Mesodermal cell (in vitro differentiated cells): ENCODE measurements at regions not wholly inside any gene's neighbourhood (a gene's known extent, or its start where the extent isn't known, plus 50 kb on each side); places are given as distances from the start of the nearest gene placed in this dataset.
A peak's percentile ranks its signal among the peaks of the same experiment; 100 is the strongest.

Source experiments
- H3K27ac ChIP-seq: 2 replicates; pipeline ENCODE4 v1.7.0; 2013; ENCODE audit warnings: mild to moderate bottlenecking, low read depth, low read length, moderate library complexity; ENCODE audit not compliant: severe bottlenecking
- H3K36me3 ChIP-seq: 2 replicates; pipeline ENCODE4 v1.7.1; 2013; ENCODE audit warnings: mild to moderate bottlenecking, low read length, moderate library complexity; ENCODE audit not compliant: control insufficient read depth, insufficient read depth
- H3K4me1 ChIP-seq: one replicate; pipeline ENCODE4 v1.7.1; 2013; ENCODE audit warnings: mild to moderate bottlenecking, low read length; ENCODE audit not compliant: insufficient read depth, control insufficient read depth, poor library complexity, severe bottlenecking
- H3K4me3 ChIP-seq: 2 replicates; pipeline ENCODE4 v1.7.0; 2013; ENCODE audit warnings: low read length, control low read depth, mild to moderate bottlenecking; ENCODE audit not compliant: insufficient read depth, poor library complexity, severe bottlenecking; ENCODE audit errors: extremely low read depth
- H3K9me3 ChIP-seq: 2 replicates; pipeline ENCODE4 v1.7.1; 2013; ENCODE audit warnings: mild to moderate bottlenecking, low read length, moderate library complexity; ENCODE audit not compliant: control insufficient read depth
- WGBS, 2 experiments: methylation state at CpG; one replicate each; pipeline ENCODE4 v1.1.5; 2013; ENCODE audit warnings: missing lambda C conversion rate in 2 of 2; ENCODE audit not compliant: insufficient coverage in 2 of 2; 5-methylcytosine and 5-hydroxymethylcytosine counted together

DNA sequence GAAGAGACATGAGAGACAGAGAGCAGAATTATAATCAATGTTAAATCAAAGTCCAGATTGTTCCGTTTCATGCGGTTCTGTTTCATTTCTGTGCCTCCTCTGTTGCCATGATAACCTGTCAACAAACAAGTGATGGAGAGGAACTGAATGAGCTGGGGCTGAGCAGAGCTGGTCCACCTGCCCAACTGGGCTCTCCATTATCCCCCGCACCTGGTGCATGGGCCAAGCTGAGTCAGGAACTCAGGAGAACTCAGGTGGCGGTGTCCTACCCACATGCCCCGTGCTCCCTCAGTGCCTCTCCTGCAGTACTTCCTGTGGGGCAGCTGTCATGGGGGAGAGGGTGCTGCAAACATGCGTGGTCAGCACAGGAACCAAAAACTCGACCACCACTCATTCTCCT, 178.8 kb downstream of the TTC32 start:
- Histone ChIP-seq H3K4me1 (no peaks in the 10 kb centered on the region), H3K4me3 (no peak overlapping the region), H3K27ac (no peak overlapping the region), H3K36me3 (no peaks in the 10 kb centered on the region), H3K9me3 (no peaks in the 10 kb centered on the region)
- 98% methylated on average over 4 of the region's 7 CpGs; no CpG with 5 or more reads in 1 of the 2 experiments for WGBS, 2 experiments

DNA sequence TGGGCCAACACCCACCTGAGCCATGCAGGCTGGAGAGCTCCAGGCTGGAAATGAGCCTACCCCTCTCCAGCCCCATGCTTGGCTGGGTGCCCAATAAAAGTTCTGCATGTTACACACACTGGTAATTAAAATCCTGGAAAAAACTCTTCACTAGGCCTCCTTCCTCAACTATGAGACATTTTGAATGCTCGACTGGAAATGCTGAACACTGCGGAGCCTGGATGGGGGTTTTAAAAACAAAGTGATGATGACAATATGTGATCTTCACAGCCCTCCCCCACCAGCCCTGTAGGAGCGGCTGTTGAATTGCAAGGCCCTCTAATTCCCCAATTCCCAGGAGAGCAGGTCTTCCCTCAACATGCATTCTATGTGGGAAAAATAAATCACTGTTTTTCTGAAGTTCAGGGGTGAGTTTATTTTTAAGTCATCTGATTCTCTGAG, 179.2 kb downstream of the TTC32 start:
- Histone ChIP-seq H3K36me3 (no peaks in the 10 kb centered on the region), H3K9me3 (no peaks in the 10 kb centered on the region)
- 100% methylated on average over 1 of the region's 3 CpGs; no CpG with 5 or more reads in 1 of the 2 experiments for WGBS, 2 experiments

DNA sequence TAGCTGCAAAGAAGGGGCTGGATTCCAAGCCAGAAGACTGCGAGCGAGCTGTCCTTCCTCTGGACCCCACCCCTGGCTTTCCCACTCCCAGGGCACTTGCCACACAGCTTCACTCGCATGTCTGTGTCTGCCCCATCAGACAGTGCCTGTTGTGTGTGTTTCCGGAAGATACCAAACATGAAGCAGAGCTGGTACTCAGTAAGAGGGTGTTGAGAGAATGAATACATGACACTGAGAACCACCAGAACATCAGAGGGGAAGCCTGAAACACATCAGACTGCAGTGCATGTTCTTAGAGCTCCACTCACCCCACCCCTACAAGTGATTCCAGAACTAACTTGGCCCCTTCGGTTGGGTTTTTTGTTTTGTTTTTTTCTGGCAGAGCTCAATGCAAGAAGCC, 181.5 kb downstream of the TTC32 start:
- Histone ChIP-seq H3K4me1 (no peaks in the 10 kb centered on the region), H3K36me3 (no peaks in the 10 kb centered on the region), H3K9me3 (no peaks in the 10 kb centered on the region), H3K27ac (no peak overlapping the region), H3K4me3 (no peak overlapping the region)
- 93 to 94% methylated on average over 2 to 3 of the region's 5 CpGs for WGBS, 2 experiments

More for the DNA sequence above, 179.2 kb downstream of the TTC32 start:
- no peak overlapping the region for H3K4me3 ChIP-seq
- no peaks in the 10 kb centered on the region for H3K4me1 ChIP-seq
- H3K27ac ChIP-seq: no peak overlapping the region

DNA sequence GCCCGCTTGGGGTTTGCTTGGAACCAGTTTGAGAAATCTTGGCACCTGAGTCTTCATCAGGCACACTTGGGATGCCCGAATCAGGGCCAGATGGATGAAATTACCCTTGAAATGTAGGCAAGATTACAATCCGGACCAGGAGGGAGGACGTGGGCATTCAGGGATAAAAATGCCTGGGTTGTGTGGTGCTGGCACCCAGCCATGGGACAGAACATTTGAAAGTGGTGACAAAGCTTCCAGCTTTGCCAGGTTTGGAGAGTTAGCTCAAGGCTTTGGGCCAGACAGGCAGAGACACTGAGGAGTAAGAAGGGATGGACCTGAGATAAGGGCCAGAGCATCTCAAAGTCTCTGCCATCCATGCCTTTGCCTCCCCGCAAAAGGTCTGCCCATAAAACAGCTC, 182.2 kb downstream of the TTC32 start:
- H3K9me3 ChIP-seq: no peaks in the 10 kb centered on the region
- H3K4me3 ChIP-seq: no peak overlapping the region
- no peaks in the 10 kb centered on the region for H3K4me1 ChIP-seq
- H3K36me3 ChIP-seq: no peaks in the 10 kb centered on the region
- WGBS, 2 experiments: 79 to 85% methylated on average over 4 to 5 of the region's 5 CpGs
- no peak overlapping the region for H3K27ac ChIP-seq

GRCh38 chr2:19717446-19717845, 184.3 kb downstream of the TTC32 start:
- Histone ChIP-seq H3K4me3 (no peak overlapping the region), H3K36me3 (no peaks in the 10 kb centered on the region), H3K27ac (no peak overlapping the region), H3K9me3 (no peaks in the 10 kb centered on the region), H3K4me1 (no peaks in the 10 kb centered on the region)
- WGBS, 2 experiments: 96 to 100% methylated on average over 1 to 2 of the region's 2 CpGs

DNA sequence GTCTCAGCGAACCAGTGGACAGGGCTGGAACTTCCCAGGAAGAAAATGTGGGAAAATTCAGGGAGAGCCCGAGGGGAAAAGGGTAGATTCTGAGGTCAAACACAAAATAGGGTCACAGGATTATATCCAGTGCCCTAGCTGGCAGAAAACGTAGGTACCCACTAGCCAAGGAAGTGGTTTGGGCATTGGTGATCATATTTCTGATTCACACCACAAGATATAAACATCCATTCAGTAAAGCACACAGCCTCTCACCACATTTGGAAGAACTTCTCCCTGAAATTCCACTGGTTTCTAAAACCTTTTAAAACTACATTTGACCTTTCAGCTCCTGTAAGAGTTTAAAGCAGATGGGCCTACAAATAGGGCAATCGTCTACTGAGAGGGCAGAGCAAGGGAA, 186.9 kb downstream of the TTC32 start:
- no peaks in the 10 kb centered on the region for H3K36me3 ChIP-seq
- H3K27ac ChIP-seq: no peak overlapping the region
- H3K9me3 ChIP-seq: peaks cover 3% of the 10 kb centered on the region
- 87 to 92% methylated on average over 2 of the region's 4 CpGs for WGBS, 2 experiments
- H3K4me3 ChIP-seq: no peak overlapping the region
- peaks cover 4% of the 10 kb centered on the region for H3K4me1 ChIP-seq

- WGBS, 2 experiments: 96 to 100% methylated on average over 3 to 4 of the region's 4 CpGs
- Histone ChIP-seq H3K27ac (no peak overlapping the region), H3K36me3 (no peaks in the 10 kb centered on the region), H3K9me3 (peaks cover 3% of the 10 kb centered on the region), H3K4me1 (peaks cover 4% of the 10 kb centered on the region), H3K4me3 (no peak overlapping the region)
Measured at GRCh38 chr2:19712850-19713249, 188.9 kb downstream of the TTC32 start.

GRCh38 chr2:19711470-19712372, 190.1 kb downstream of the TTC32 start:
- Histone ChIP-seq H3K4me1 (peaks cover 4% of the 10 kb centered on the region), H3K9me3 (peaks cover 3% of the 10 kb centered on the region), H3K27ac (peak overlapping the region; percentile 95), H3K36me3 (no peaks in the 10 kb centered on the region), H3K4me3 (no peak overlapping the region)
- WGBS, 2 experiments: 79 to 100% methylated on average over 1 to 4 of the region's 5 CpGs

- peaks cover 4% of the 10 kb centered on the region for H3K4me1 ChIP-seq
- H3K4me3 ChIP-seq: no peak overlapping the region
- H3K9me3 ChIP-seq: peaks cover 3% of the 10 kb centered on the region
- H3K36me3 ChIP-seq: no peaks in the 10 kb centered on the region
- WGBS, 2 experiments: no CpG with 5 or more reads among the region's 2 CpGs
- H3K27ac ChIP-seq: no peak overlapping the region
Measured at GRCh38 chr2:19710230-19710629, 191.6 kb downstream of the TTC32 start.

- Histone ChIP-seq H3K27ac (no peak overlapping the region), H3K4me3 (no peak overlapping the region), H3K4me1 (peaks cover 4% of the 10 kb centered on the region), H3K9me3 (peaks cover 3% of the 10 kb centered on the region), H3K36me3 (no peaks in the 10 kb centered on the region)
- WGBS, 2 experiments: no CpG with 5 or more reads among the region's 2 CpGs
Measured at GRCh38 chr2:19709553-19709952, 192.2 kb downstream of the TTC32 start.

GRCh38 chr2:19708776-19709175, 193.0 kb downstream of the TTC32 start:
- no peak overlapping the region for H3K27ac ChIP-seq
- H3K9me3 ChIP-seq: peaks cover 3% of the 10 kb centered on the region
- no peak overlapping the region for H3K4me3 ChIP-seq
- no peaks in the 10 kb centered on the region for H3K36me3 ChIP-seq
- 100% methylated on average over 1 to 2 of the region's 2 CpGs for WGBS, 2 experiments
- peaks cover 4% of the 10 kb centered on the region for H3K4me1 ChIP-seq
